Prostate gland (tissue), 2 donors: ENCODE measurements at regions not wholly inside any gene's neighbourhood (a gene's known extent, or its start where the extent isn't known, plus 50 kb on each side); places are given as distances from the start of the nearest gene placed in this dataset.

Experiments
- DNase-seq: peaks from one replicate; pipeline ENCODE4 v3.0.0-alpha.2; 2019; ENCODE audit warnings: low spot score
- H3K27ac ChIP-seq, 2 donors: fragments of 200-600 bp; sonication (generic); 2 replicates each; pipeline ENCODE4 v1.5.1; 2017 to 2019
- H3K27me3 ChIP-seq: fragments of 200-600 bp; sonication (generic); replicated peaks from 2 replicates; pipeline ENCODE4 v1.5.1; 2019; ENCODE audit not compliant: insufficient read depth
- H3K36me3 ChIP-seq, 2 donors: fragments of 200-600 bp; sonication (generic); 1 replicate in 1 of 2; 2 replicates in 1 of 2; pipeline versions ENCODE4 v1.5.1 to v1.8.1; 2017 to 2019
- H3K4me1 ChIP-seq: fragments of 200-600 bp; sonication (generic); replicated peaks from 2 replicates; pipeline ENCODE4 v1.5.1; 2019
- H3K4me3 ChIP-seq, 2 donors: fragments of 200-600 bp; sonication (generic); 2 replicates each; pipeline ENCODE4 v1.5.1; 2017 to 2019
- H3K9me3 ChIP-seq: fragments of 200-600 bp; sonication (generic); 2 replicates; pipeline ENCODE4 v1.5.1; 2017
- POLR2A ChIP-seq: fragments of 450-650 bp; IDR thresholded peaks from one replicate; pipeline ENCODE4 v1.6.1; 2016; ENCODE audit warnings: antibody characterized with exemption, mild to moderate bottlenecking
- POLR2AphosphoS5 ChIP-seq: sonication (generic); formaldehyde crosslinking; IDR thresholded peaks from one replicate; pipeline ENCODE4 v1.6.1; 2017; ENCODE audit warnings: antibody characterized with exemption
- WGBS: methylation state at CpG from one replicate; pipeline ENCODE4 v1.1.5; 2018; 5-methylcytosine and 5-hydroxymethylcytosine counted together
- intact Hi-C: fragments of 100-400 bp; cut with DNase I; formaldehyde crosslinking; loops from one replicate; pipeline ENCODE4 v1.14.2; 2022
- TF ChIP-seq, protein P1 (sequence below), 4 experiments: fragments of 200-600 bp in 2 of 4; fragments of 450-650 bp in 2 of 4; sonication (generic) in 2 of 4; IDR thresholded peaks; 1 replicate in 3 of 4; 2 replicates in 1 of 4; pipeline ENCODE4 v1.5.1; 2016 to 2019; ENCODE audit warnings: antibody characterized with exemption in 4 of 4, mild to moderate bottlenecking in 2 of 4, moderate library complexity in 2 of 4

- Histone ChIP-seq H3K4me3 (no peak overlapping the region), H3K27ac (no peak overlapping the region), H3K9me3 (no peaks in the 10 kb centered on the region), H3K27me3 (no peaks in the 10 kb centered on the region), H3K36me3 (no peaks in the 10 kb centered on the region), H3K4me1 (no peaks in the 10 kb centered on the region)
- intact Hi-C loops, result no loop called here
- TF ChIP-seq POLR2A (no peak), POLR2AphosphoS5 (no peak)
- 96% methylated on average over 4 of the region's 4 CpGs for WGBS
- no peak for DNase-seq
These were observed 216.2 kb downstream of the AUH start for GRCh38 chr9:91145496-91145895.

GRCh38 chr9:91146391-91147019 lies 215.2 kb downstream of the AUH start:
- no peaks in the 10 kb centered on the region for H3K4me1 ChIP-seq

DNA sequence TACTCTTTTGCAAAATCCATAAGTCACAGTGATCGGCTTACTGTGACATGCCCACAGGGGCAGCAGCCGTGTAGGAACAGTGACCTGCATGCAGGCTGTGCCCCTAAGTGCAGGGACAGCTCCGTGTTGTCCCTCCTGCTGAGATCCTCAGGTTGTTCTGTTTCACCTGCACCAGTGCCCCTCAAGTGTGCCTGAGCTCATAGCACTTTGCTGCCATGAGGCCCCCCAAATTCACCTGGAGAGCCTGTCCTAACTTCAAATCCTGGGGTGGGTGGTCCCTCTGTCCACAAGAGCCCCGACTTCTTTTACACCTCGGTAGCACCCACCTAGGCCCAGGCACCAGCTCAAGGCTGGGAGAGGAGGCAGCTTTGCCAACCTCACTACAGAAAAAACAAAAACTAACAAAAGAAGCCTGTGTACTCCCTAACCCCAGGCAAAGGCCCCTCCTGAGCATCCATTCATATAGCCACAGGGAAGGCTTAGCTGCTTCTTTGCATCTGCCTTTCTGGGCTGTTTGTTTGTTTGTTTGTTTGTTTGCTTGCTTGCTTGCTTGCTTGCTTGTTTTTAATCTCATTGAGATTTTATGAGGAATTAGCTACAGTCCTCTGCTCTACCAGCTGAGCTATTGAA lies 214.5 kb downstream of the AUH start:
- H3K4me3 ChIP-seq, result no peak overlapping the region
- no peak overlapping the region for H3K27ac ChIP-seq
- H3K4me1 ChIP-seq, result no peaks in the 10 kb centered on the region
- intact Hi-C loops, result no loop called here
- H3K27me3 ChIP-seq, result no peaks in the 10 kb centered on the region
- H3K9me3 ChIP-seq, result no peaks in the 10 kb centered on the region
- no peaks in the 10 kb centered on the region for H3K36me3 ChIP-seq
- no peak for DNase-seq
- TF ChIP-seq POLR2A (no peak), POLR2AphosphoS5 (no peak)
- TF ChIP-seq, protein P1, sequence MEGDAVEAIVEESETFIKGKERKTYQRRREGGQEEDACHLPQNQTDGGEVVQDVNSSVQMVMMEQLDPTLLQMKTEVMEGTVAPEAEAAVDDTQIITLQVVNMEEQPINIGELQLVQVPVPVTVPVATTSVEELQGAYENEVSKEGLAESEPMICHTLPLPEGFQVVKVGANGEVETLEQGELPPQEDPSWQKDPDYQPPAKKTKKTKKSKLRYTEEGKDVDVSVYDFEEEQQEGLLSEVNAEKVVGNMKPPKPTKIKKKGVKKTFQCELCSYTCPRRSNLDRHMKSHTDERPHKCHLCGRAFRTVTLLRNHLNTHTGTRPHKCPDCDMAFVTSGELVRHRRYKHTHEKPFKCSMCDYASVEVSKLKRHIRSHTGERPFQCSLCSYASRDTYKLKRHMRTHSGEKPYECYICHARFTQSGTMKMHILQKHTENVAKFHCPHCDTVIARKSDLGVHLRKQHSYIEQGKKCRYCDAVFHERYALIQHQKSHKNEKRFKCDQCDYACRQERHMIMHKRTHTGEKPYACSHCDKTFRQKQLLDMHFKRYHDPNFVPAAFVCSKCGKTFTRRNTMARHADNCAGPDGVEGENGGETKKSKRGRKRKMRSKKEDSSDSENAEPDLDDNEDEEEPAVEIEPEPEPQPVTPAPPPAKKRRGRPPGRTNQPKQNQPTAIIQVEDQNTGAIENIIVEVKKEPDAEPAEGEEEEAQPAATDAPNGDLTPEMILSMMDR (IDR thresholded peaks at IDR 0.05), result no peak
- WGBS, result 90% methylated on average over 5 of the region's 5 CpGs

More at GRCh38 chr9:91146391-91147019, 215.2 kb downstream of the AUH start:
- 93% methylated on average over 10 of the region's 10 CpGs for WGBS
- no peak overlapping the region for H3K27ac ChIP-seq
- intact Hi-C loops, result no loop called here
- no peak for DNase-seq
- no peaks in the 10 kb centered on the region for H3K9me3 ChIP-seq
- no peak overlapping the region for H3K4me3 ChIP-seq
- H3K36me3 ChIP-seq, result no peaks in the 10 kb centered on the region
- no peaks in the 10 kb centered on the region for H3K27me3 ChIP-seq
- TF ChIP-seq POLR2AphosphoS5 (no peak), POLR2A (no peak)
- TF ChIP-seq, protein P1 (IDR thresholded peaks at IDR 0.05), result no peak

- no peaks in the 10 kb centered on the region for H3K36me3 ChIP-seq
- no peak overlapping the region for H3K27ac ChIP-seq
- no peak overlapping the region for H3K4me3 ChIP-seq
- H3K4me1 ChIP-seq, result no peaks in the 10 kb centered on the region
- TF ChIP-seq, protein P1 (IDR thresholded peaks at IDR 0.05), result no peak
- no peak for TF ChIP-seq POLR2AphosphoS5
- no peak for DNase-seq
- no peaks in the 10 kb centered on the region for H3K9me3 ChIP-seq
- H3K27me3 ChIP-seq, result no peaks in the 10 kb centered on the region
- intact Hi-C loops, result no loop called here
- WGBS, result 42% methylated on average over 3 of the region's 4 CpGs
These were observed 213.4 kb downstream of the AUH start for GRCh38 chr9:91148306-91148705.

DNA sequence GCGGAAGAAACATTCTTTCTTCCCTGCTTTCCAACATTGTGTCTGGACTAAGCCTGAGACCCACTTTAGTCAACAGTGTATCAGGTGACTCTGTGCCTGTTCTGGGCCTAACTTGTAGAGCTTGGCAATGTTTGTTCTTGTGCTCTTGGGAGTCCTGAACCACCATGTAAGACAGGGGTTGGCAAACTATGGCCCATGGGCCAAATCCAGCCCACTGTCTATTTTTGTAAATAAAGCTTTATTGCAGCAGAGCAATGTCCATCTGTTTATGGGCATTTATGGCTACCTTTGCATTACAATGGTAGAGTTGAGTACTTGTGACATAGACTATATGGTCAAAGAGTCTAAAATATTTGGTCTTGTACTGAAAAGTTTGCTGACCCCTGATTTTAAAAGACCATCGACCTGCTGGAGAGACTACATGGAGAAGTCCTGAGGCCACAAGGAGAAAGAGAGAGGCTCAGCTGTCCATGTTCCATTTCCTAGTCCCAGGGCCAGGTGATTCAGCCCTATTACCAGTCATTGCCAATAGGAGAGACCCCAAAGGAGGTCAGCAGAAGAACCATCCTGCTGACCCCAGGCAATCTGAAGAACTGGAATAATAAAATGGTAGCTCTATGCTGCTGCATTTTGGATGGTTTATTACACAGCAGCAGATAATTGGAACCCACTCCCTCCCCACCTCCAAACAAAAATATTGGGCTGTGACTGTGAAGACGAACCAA lies 211.3 kb downstream of the AUH start:
- DNase-seq, result no peak
- intact Hi-C loops, result no loop called here
- no peaks in the 10 kb centered on the region for H3K4me1 ChIP-seq
- H3K4me3 ChIP-seq, result no peak overlapping the region
- H3K27me3 ChIP-seq, result no peaks in the 10 kb centered on the region
- 83% methylated on average over 3 of the region's 3 CpGs for WGBS
- no peaks in the 10 kb centered on the region for H3K36me3 ChIP-seq
- no peaks in the 10 kb centered on the region for H3K9me3 ChIP-seq
- peak overlapping the region in 1 of 2 donors; percentile 26 for H3K27ac ChIP-seq
- TF ChIP-seq, protein P1 (IDR thresholded peaks at IDR 0.05), result no peak
- TF ChIP-seq POLR2A, result no peak
- TF ChIP-seq POLR2AphosphoS5, result no peak
